PFSK-1 (cell line): ENCODE measurements at regions not wholly inside any gene's neighbourhood (a gene's known extent, or its start where the extent isn't known, plus 50 kb on each side); places are given as distances from the start of the nearest gene placed in this dataset.

Experiments
- POLR2AphosphoS5 ChIP-seq: IDR thresholded peaks from 2 replicates; pipeline ENCODE4 v1.6.1; 2012; ENCODE audit warnings: low read depth, mild to moderate bottlenecking, control low read depth, low read length, moderate library complexity
- TAF1 ChIP-seq: IDR thresholded peaks from 2 replicates; pipeline ENCODE4 v1.6.1; 2012; ENCODE audit warnings: low read length, control low read depth, borderline replicate concordance; ENCODE audit not compliant: insufficient read depth

DNA sequence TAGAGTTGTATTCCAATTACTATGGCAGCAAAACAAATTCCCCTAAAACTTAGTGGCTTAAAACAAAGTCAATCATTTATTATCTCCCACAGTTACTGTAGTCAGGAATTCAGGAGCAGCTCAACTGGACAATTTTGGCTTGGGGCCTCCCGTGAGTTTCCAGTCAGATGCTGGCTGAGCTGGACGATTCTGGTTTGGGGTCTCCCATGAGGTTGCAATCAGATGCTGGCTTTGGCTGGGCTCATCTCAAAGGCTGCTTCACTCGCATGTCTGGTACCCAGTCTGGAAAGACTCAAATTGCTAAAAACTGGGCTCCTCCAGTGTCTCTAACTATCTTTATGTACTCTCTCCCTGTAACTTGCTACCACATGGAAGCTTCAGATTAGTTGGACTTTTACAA lies 130.1 kb downstream of the C5orf15 start:
- no peak for TF ChIP-seq POLR2AphosphoS5
- TF ChIP-seq TAF1, result no peak
